Suprapubic skin (tissue), 3 donors: ENCODE measurements at regions not wholly inside any gene's neighbourhood (a gene's known extent, or its start where the extent isn't known, plus 50 kb on each side); places are given as distances from the start of the nearest gene placed in this dataset.

Experiments used
- POLR2AphosphoS5 ChIP-seq, 3 donors: sonication (generic); formaldehyde crosslinking; IDR thresholded peaks; one replicate each; pipeline ENCODE4 v1.6.1; 2017; ENCODE audit warnings: antibody characterized with exemption in 3 of 3
- TF ChIP-seq, protein P1 (sequence below), 2 donors: fragments of 200-600 bp in 1 of 2; fragments of 450-650 bp in 1 of 2; sonication (generic) in 1 of 2; IDR thresholded peaks; one replicate each; pipeline ENCODE4 v1.5.1; 2016 to 2019; ENCODE audit warnings: antibody characterized with exemption in 2 of 2, mild to moderate bottlenecking in 1 of 2, moderate library complexity in 1 of 2

GRCh38 chr11:134920851-134921608, 509.0 kb upstream of the B3GAT1 start:
- TF ChIP-seq, protein P1, sequence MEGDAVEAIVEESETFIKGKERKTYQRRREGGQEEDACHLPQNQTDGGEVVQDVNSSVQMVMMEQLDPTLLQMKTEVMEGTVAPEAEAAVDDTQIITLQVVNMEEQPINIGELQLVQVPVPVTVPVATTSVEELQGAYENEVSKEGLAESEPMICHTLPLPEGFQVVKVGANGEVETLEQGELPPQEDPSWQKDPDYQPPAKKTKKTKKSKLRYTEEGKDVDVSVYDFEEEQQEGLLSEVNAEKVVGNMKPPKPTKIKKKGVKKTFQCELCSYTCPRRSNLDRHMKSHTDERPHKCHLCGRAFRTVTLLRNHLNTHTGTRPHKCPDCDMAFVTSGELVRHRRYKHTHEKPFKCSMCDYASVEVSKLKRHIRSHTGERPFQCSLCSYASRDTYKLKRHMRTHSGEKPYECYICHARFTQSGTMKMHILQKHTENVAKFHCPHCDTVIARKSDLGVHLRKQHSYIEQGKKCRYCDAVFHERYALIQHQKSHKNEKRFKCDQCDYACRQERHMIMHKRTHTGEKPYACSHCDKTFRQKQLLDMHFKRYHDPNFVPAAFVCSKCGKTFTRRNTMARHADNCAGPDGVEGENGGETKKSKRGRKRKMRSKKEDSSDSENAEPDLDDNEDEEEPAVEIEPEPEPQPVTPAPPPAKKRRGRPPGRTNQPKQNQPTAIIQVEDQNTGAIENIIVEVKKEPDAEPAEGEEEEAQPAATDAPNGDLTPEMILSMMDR (IDR thresholded peaks at IDR 0.05), result no peak
- no peak for TF ChIP-seq POLR2AphosphoS5 (IDR thresholded peaks at IDR 0.05)
